ENCODE measurements at regions not wholly inside any gene's neighbourhood (a gene's known extent, or its start where the extent isn't known, plus 50 kb on each side); places are given as distances from the start of the nearest gene placed in this dataset.

GRCh38 chr6:55088902-55089301, 85.4 kb upstream of the HCRTR2 start:
- H3K27me3 ChIP-seq (ENCODE audit: insufficient read depth, low read length) = no peaks in the 10 kb centered on the region
- H3K27ac Mint-ChIP-seq (ENCODE audit: unreplicated experiment) = no peak overlapping the region
- H3K4me3 Mint-ChIP-seq (ENCODE audit: unreplicated experiment) = no peak overlapping the region
- DNase-seq (ENCODE audit: low read depth) (no peak), FAIRE-seq (no peak)
- H3K36me3 Mint-ChIP-seq (ENCODE audit: low read depth, unreplicated experiment) = peaks cover 2% of the 10 kb centered on the region
- no peak overlapping the region for H2AFZ ChIP-seq (ENCODE audit: low read depth, low read length)
- H4K20me1 ChIP-seq (ENCODE audit: insufficient read depth, low read length) = no peaks in the 10 kb centered on the region
- peaks cover 29% of the 10 kb centered on the region for H3K9me3 Mint-ChIP-seq (ENCODE audit: unreplicated experiment)
- no peak overlapping the region for H3K4me2 ChIP-seq (ENCODE audit: low read length)
- peaks cover 2% of the 10 kb centered on the region for H3K27me3 Mint-ChIP-seq (ENCODE audit: low read depth, unreplicated experiment)
- no peak for TF ChIP-seq EZH2 (IDR thresholded peaks at IDR 0.05; ENCODE audit: insufficient read depth, low read length)
- TF ChIP-seq, protein P1, sequence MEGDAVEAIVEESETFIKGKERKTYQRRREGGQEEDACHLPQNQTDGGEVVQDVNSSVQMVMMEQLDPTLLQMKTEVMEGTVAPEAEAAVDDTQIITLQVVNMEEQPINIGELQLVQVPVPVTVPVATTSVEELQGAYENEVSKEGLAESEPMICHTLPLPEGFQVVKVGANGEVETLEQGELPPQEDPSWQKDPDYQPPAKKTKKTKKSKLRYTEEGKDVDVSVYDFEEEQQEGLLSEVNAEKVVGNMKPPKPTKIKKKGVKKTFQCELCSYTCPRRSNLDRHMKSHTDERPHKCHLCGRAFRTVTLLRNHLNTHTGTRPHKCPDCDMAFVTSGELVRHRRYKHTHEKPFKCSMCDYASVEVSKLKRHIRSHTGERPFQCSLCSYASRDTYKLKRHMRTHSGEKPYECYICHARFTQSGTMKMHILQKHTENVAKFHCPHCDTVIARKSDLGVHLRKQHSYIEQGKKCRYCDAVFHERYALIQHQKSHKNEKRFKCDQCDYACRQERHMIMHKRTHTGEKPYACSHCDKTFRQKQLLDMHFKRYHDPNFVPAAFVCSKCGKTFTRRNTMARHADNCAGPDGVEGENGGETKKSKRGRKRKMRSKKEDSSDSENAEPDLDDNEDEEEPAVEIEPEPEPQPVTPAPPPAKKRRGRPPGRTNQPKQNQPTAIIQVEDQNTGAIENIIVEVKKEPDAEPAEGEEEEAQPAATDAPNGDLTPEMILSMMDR (IDR thresholded peaks at IDR 0.05; ENCODE audit: insufficient read depth, low read depth, low read length) = no peak
- H3K27ac ChIP-seq (ENCODE audit: low read depth, low read length) = no peak overlapping the region
- H3K79me2 ChIP-seq (ENCODE audit: insufficient read depth, low read length) = no peaks in the 10 kb centered on the region
- no peaks in the 10 kb centered on the region for H3K4me1 Mint-ChIP-seq (ENCODE audit: low read depth, unreplicated experiment)
- H3K4me3 ChIP-seq (ENCODE audit: insufficient read depth, low read depth, low read length) = no peak overlapping the region
- H3K36me3 ChIP-seq (ENCODE audit: insufficient read depth, low read length) = no peaks in the 10 kb centered on the region
- no peaks in the 10 kb centered on the region for H3K9me3 ChIP-seq (ENCODE audit: insufficient read depth, low read depth, low read length)
- H3K9ac ChIP-seq (ENCODE audit: low read length) = no peak overlapping the region
- H3K4me1 ChIP-seq (ENCODE audit: insufficient read depth, low read length) = no peaks in the 10 kb centered on the region

- FAIRE-seq (no peak), DNase-seq (ENCODE audit: low read depth) (no peak)
- Mint-ChIP-seq H3K27ac (ENCODE audit: unreplicated experiment) (no peak overlapping the region), H3K36me3 (ENCODE audit: low read depth, unreplicated experiment) (peaks cover 2% of the 10 kb centered on the region), H3K9me3 (ENCODE audit: unreplicated experiment) (peaks cover 29% of the 10 kb centered on the region), H3K27me3 (ENCODE audit: low read depth, unreplicated experiment) (peaks cover 2% of the 10 kb centered on the region), H3K4me1 (ENCODE audit: low read depth, unreplicated experiment) (no peaks in the 10 kb centered on the region), H3K4me3 (ENCODE audit: unreplicated experiment) (no peak overlapping the region)
- H3K4me1 ChIP-seq (ENCODE audit: insufficient read depth, low read length) = no peaks in the 10 kb centered on the region
- no peak overlapping the region for H3K27ac ChIP-seq (ENCODE audit: low read depth, low read length)
- H2AFZ ChIP-seq (ENCODE audit: low read depth, low read length) = no peak overlapping the region
- H3K9ac ChIP-seq (ENCODE audit: low read length) = no peak overlapping the region
- no peaks in the 10 kb centered on the region for H3K79me2 ChIP-seq (ENCODE audit: insufficient read depth, low read length)
- H3K4me2 ChIP-seq (ENCODE audit: low read length) = no peak overlapping the region
- no peaks in the 10 kb centered on the region for H3K9me3 ChIP-seq (ENCODE audit: insufficient read depth, low read depth, low read length)
- H3K27me3 ChIP-seq (ENCODE audit: insufficient read depth, low read length) = no peaks in the 10 kb centered on the region
- H4K20me1 ChIP-seq (ENCODE audit: insufficient read depth, low read length) = no peaks in the 10 kb centered on the region
- TF ChIP-seq EZH2 (IDR thresholded peaks at IDR 0.05; ENCODE audit: insufficient read depth, low read length) = no peak
- TF ChIP-seq, protein P1 (IDR thresholded peaks at IDR 0.05; ENCODE audit: insufficient read depth, low read depth, low read length) = no peak
- H3K4me3 ChIP-seq (ENCODE audit: insufficient read depth, low read depth, low read length) = no peak overlapping the region
- no peaks in the 10 kb centered on the region for H3K36me3 ChIP-seq (ENCODE audit: insufficient read depth, low read length)
These were observed 85.0 kb upstream of the HCRTR2 start for GRCh38 chr6:55089325-55089724.

- Histone ChIP-seq H3K79me2 (ENCODE audit: insufficient read depth, low read length) (no peaks in the 10 kb centered on the region), H3K36me3 (ENCODE audit: insufficient read depth, low read length) (no peaks in the 10 kb centered on the region), H3K4me1 (ENCODE audit: insufficient read depth, low read length) (no peaks in the 10 kb centered on the region), H4K20me1 (ENCODE audit: insufficient read depth, low read length) (no peaks in the 10 kb centered on the region), H3K9me3 (ENCODE audit: insufficient read depth, low read depth, low read length) (no peaks in the 10 kb centered on the region), H2AFZ (ENCODE audit: low read depth, low read length) (no peak overlapping the region), H3K27ac (ENCODE audit: low read depth, low read length) (no peak overlapping the region), H3K4me2 (ENCODE audit: low read length) (no peak overlapping the region), H3K4me3 (ENCODE audit: insufficient read depth, low read depth, low read length) (no peak overlapping the region), H3K9ac (ENCODE audit: low read length) (no peak overlapping the region), H3K27me3 (ENCODE audit: insufficient read depth, low read length) (no peaks in the 10 kb centered on the region)
- Mint-ChIP-seq H3K4me1 (ENCODE audit: low read depth, unreplicated experiment) (no peaks in the 10 kb centered on the region), H3K36me3 (ENCODE audit: low read depth, unreplicated experiment) (no peaks in the 10 kb centered on the region), H3K4me3 (ENCODE audit: unreplicated experiment) (no peak overlapping the region), H3K27me3 (ENCODE audit: low read depth, unreplicated experiment) (no peaks in the 10 kb centered on the region), H3K9me3 (ENCODE audit: unreplicated experiment) (no peaks in the 10 kb centered on the region), H3K27ac (ENCODE audit: unreplicated experiment) (no peak overlapping the region)
- TF ChIP-seq, protein P1 (IDR thresholded peaks at IDR 0.05; ENCODE audit: insufficient read depth, low read depth, low read length) = no peak
- no peak for TF ChIP-seq EZH2 (IDR thresholded peaks at IDR 0.05; ENCODE audit: insufficient read depth, low read length)
- FAIRE-seq (no peak), DNase-seq (ENCODE audit: low read depth) (no peak)
These were observed 73.6 kb upstream of the HCRTR2 start for GRCh38 chr6:55100686-55101085.
